NCI-H2196 (cell line): ENCODE measurements at regions not wholly inside any gene's neighbourhood (a gene's known extent, or its start where the extent isn't known, plus 50 kb on each side); places are given as distances from the start of the nearest gene placed in this dataset.
A peak's percentile ranks its signal among the peaks of the same experiment; 100 is the strongest.

Experiments
- DNase-seq: peaks from one replicate; lab custom pipeline; 2025; ENCODE audit not compliant: unreplicated experiment; lab: John Stamatoyannopoulos, UW

GRCh38 chr14:48456051-48456450, 780.6 kb upstream of the MDGA2 start:
- no peak for DNase-seq

GRCh38 chr14:48454887-48455286, 779.5 kb upstream of the MDGA2 start:
- DNase-seq = no peak

GRCh38 chr14:48452437-48452995, 777.1 kb upstream of the MDGA2 start:
- DNase-seq = no peak

- no peak for DNase-seq
Measured at GRCh38 chr14:48435221-48435620, 759.8 kb upstream of the MDGA2 start.

- no peak for DNase-seq
Measured at GRCh38 chr14:48430805-48431204, 755.4 kb upstream of the MDGA2 start.

- no peak for DNase-seq
Measured at GRCh38 chr14:48429512-48429911, 754.1 kb upstream of the MDGA2 start.

- no peak for DNase-seq
Measured at GRCh38 chr14:48417715-48418500, 742.5 kb upstream of the MDGA2 start.

GRCh38 chr14:48401321-48401720, 725.9 kb upstream of the MDGA2 start:
- no peak for DNase-seq

- DNase-seq = peak; percentile 44
Measured at GRCh38 chr14:48398675-48399282, 723.4 kb upstream of the MDGA2 start.

GRCh38 chr14:48391661-48392060, 716.3 kb upstream of the MDGA2 start:
- DNase-seq = no peak

GRCh38 chr14:48390346-48390745, 714.9 kb upstream of the MDGA2 start:
- DNase-seq = no peak

- no peak for DNase-seq
Measured at GRCh38 chr14:48384821-48385220, 709.4 kb upstream of the MDGA2 start.

GRCh38 chr14:48382961-48383360, 707.6 kb upstream of the MDGA2 start:
- no peak for DNase-seq

- DNase-seq = no peak
Measured at GRCh38 chr14:48378541-48378940, 703.1 kb upstream of the MDGA2 start.

GRCh38 chr14:48373981-48374380, 698.6 kb upstream of the MDGA2 start:
- DNase-seq = no peak

- no peak for DNase-seq
Measured at GRCh38 chr14:48350971-48351370, 675.6 kb upstream of the MDGA2 start.

GRCh38 chr14:48349689-48350088, 674.3 kb upstream of the MDGA2 start:
- DNase-seq = no peak

GRCh38 chr14:48341069-48341468, 665.7 kb upstream of the MDGA2 start:
- no peak for DNase-seq

GRCh38 chr14:48333221-48333920, 658.0 kb upstream of the MDGA2 start:
- DNase-seq = no peak

- no peak for DNase-seq
Measured at GRCh38 chr14:48331421-48331820, 656.0 kb upstream of the MDGA2 start.

GRCh38 chr14:48325486-48325885, 650.1 kb upstream of the MDGA2 start:
- no peak for DNase-seq

- DNase-seq = no peak
Measured at GRCh38 chr14:48323665-48324064, 648.3 kb upstream of the MDGA2 start.
